Peyer's patch (tissue), 4 donors: ENCODE measurements at regions not wholly inside any gene's neighbourhood (a gene's known extent, or its start where the extent isn't known, plus 50 kb on each side); places are given as distances from the start of the nearest gene placed in this dataset.

Source experiments
- POLR2A ChIP-seq, 2 donors: fragments of 450-650 bp; IDR thresholded peaks; one replicate each; pipeline ENCODE4 v1.5.1; 2017; ENCODE audit warnings: antibody characterized with exemption in 2 of 2, mild to moderate bottlenecking in 2 of 2, moderate library complexity in 2 of 2
- TF ChIP-seq, protein P1 (sequence below), 6 experiments: fragments of 450-650 bp in 4 of 6; fragments of 200-600 bp in 2 of 6; sonication (generic) in 1 of 6; IDR thresholded peaks; one replicate each; pipeline ENCODE4 v1.5.1; 2017 to 2019; ENCODE audit warnings: antibody characterized with exemption in 6 of 6, mild to moderate bottlenecking in 3 of 6, moderate library complexity in 1 of 6

- TF ChIP-seq, protein P1, sequence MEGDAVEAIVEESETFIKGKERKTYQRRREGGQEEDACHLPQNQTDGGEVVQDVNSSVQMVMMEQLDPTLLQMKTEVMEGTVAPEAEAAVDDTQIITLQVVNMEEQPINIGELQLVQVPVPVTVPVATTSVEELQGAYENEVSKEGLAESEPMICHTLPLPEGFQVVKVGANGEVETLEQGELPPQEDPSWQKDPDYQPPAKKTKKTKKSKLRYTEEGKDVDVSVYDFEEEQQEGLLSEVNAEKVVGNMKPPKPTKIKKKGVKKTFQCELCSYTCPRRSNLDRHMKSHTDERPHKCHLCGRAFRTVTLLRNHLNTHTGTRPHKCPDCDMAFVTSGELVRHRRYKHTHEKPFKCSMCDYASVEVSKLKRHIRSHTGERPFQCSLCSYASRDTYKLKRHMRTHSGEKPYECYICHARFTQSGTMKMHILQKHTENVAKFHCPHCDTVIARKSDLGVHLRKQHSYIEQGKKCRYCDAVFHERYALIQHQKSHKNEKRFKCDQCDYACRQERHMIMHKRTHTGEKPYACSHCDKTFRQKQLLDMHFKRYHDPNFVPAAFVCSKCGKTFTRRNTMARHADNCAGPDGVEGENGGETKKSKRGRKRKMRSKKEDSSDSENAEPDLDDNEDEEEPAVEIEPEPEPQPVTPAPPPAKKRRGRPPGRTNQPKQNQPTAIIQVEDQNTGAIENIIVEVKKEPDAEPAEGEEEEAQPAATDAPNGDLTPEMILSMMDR (IDR thresholded peaks at IDR 0.05): no peak
- TF ChIP-seq POLR2A (IDR thresholded peaks at IDR 0.05): no peak
Measured at GRCh38 chr19:32256341-32256975, 89.0 kb upstream of the ZNF507 start.
